IMR-90 (cell line): ENCODE measurements at regions not wholly inside any gene's neighbourhood (a gene's known extent, or its start where the extent isn't known, plus 50 kb on each side); places are given as distances from the start of the nearest gene placed in this dataset.

Source experiments
- ATAC-seq: fragments of 200-7000 bp; cut with Tn5 transposase; 2 replicates; pipeline ENCODE4 v1.9.1; 2020; ENCODE audit warnings: low read depth, mild to moderate bottlenecking, moderate library complexity
- BruUV-seq: library from RNA; stranded (reverse); fragments of 400-500 nt; replicated peaks from 2 replicates; lab custom pipeline; 2021; lab: Mats Ljungman, UMichigan
- CTCF ChIA-PET: fragments of 300-600 bp; formaldehyde crosslinking; extraction: SDS; loops from one replicate; lab custom pipeline; 2021; ENCODE audit warnings: antibody characterized with exemption; lab: Yijun Ruan, JAX
- POLR2A ChIA-PET: fragments of 300-600 bp; sonication (Branson Sonifier 250); formaldehyde crosslinking; loops from one replicate; lab custom pipeline; 2022; ENCODE audit warnings: antibody characterized with exemption; ENCODE audit not compliant: unreplicated experiment; lab: Charles Lee
- DNase-seq: peaks from one replicate; pipeline ENCODE4 v3.0.0; 2013
- H2AFZ ChIP-seq: replicated peaks from 2 replicates; pipeline ENCODE3; 2013; ENCODE audit warnings: low read length, mild to moderate bottlenecking; ENCODE audit not compliant: poor library complexity
- H2AK5ac ChIP-seq: 2 replicates; pipeline ENCODE4 v1.6.1; 2013; ENCODE audit warnings: low read depth, low read length, inconsistent platforms
- H2AK9ac ChIP-seq: replicated peaks from 2 replicates; pipeline ENCODE3; 2013; ENCODE audit warnings: mild to moderate bottlenecking, low read depth, low read length, moderate library complexity; ENCODE audit not compliant: poor library complexity
- H2BK120ac ChIP-seq: 2 replicates; pipeline ENCODE4 v1.6.1; 2013; ENCODE audit warnings: low read depth, low read length, inconsistent platforms
- H2BK15ac ChIP-seq: 3 replicates; pipeline ENCODE4 v1.6.1; 2013; ENCODE audit warnings: low read depth, low read length, inconsistent platforms
- H2BK20ac ChIP-seq: 2 replicates; pipeline ENCODE4 v1.6.1; 2013; ENCODE audit warnings: low read depth, mild to moderate bottlenecking, inconsistent platforms, low read length, moderate library complexity
- H2BK5ac ChIP-seq: 2 replicates; pipeline ENCODE4 v1.6.1; 2013; ENCODE audit warnings: mild to moderate bottlenecking, low read depth, low read length, inconsistent platforms; ENCODE audit not compliant: poor library complexity, severe bottlenecking
- H3K14ac ChIP-seq: replicated peaks from 2 replicates; pipeline ENCODE4 v1.6.1; 2013; ENCODE audit warnings: low read depth, low read length, inconsistent platforms
- H3K18ac ChIP-seq: 2 replicates; pipeline ENCODE4 v1.6.1; 2013; ENCODE audit warnings: low read depth, low read length, control low read depth
- H3K23ac ChIP-seq: 2 replicates; pipeline ENCODE4 v1.6.1; 2013; ENCODE audit warnings: low read depth, low read length, inconsistent platforms
- H3K27ac ChIP-seq: 2 replicates; pipeline ENCODE4 v1.5.1; 2013; ENCODE audit warnings: mild to moderate bottlenecking, control low read depth, low read length; ENCODE audit not compliant: insufficient read depth
- H3K27me3 ChIP-seq: 2 replicates; pipeline ENCODE4 v1.6.1; 2013; ENCODE audit warnings: low read length; ENCODE audit not compliant: control insufficient read depth, insufficient read depth
- H3K36me3 ChIP-seq: 2 replicates; pipeline ENCODE4 v1.6.1; 2013; ENCODE audit warnings: low read length, mixed read lengths; ENCODE audit not compliant: control insufficient read depth, insufficient read depth
- H3K4ac ChIP-seq: 2 replicates; pipeline ENCODE4 v1.6.1; 2013; ENCODE audit warnings: low read depth, low read length, inconsistent platforms
- H3K4me1 ChIP-seq: 2 replicates; pipeline ENCODE4 v1.6.1; 2013; ENCODE audit warnings: low read length, mixed read lengths; ENCODE audit not compliant: control insufficient read depth, insufficient read depth
- H3K4me2 ChIP-seq: 2 replicates; pipeline ENCODE4 v1.6.1; 2013; ENCODE audit warnings: low read depth, mild to moderate bottlenecking, control low read depth, low read length, moderate library complexity
- H3K4me3 ChIP-seq: 2 replicates; pipeline ENCODE4 v1.5.1; 2013; ENCODE audit warnings: low read depth, mild to moderate bottlenecking, control low read depth, low read length, moderate library complexity; ENCODE audit not compliant: insufficient read depth
- H3K56ac ChIP-seq: 2 replicates; pipeline ENCODE4 v1.6.1; 2013; ENCODE audit warnings: low read length, inconsistent platforms; ENCODE audit not compliant: insufficient read depth; ENCODE audit errors: extremely low read depth
- H3K79me1 ChIP-seq, 2 experiments: 2 replicates each; pipeline ENCODE4 v1.6.1; 2013; ENCODE audit warnings: low read length in 2 of 2, inconsistent platforms in 1 of 2, low read depth in 1 of 2
- H3K9ac ChIP-seq: 2 replicates; pipeline ENCODE4 v1.6.1; 2013; ENCODE audit warnings: low read depth, low read length, control low read depth
- H3K9me1 ChIP-seq: 2 replicates; pipeline ENCODE4 v1.6.1; 2013; ENCODE audit warnings: low read length, inconsistent platforms; ENCODE audit not compliant: insufficient read depth
- H3K9me3 ChIP-seq: 2 replicates; pipeline ENCODE4 v1.6.1; 2013; ENCODE audit warnings: low read length; ENCODE audit not compliant: control insufficient read depth, insufficient read depth
- H4K20me1 ChIP-seq: 2 replicates; pipeline ENCODE4 v1.6.1; 2013; ENCODE audit warnings: low read length, inconsistent platforms; ENCODE audit not compliant: insufficient read depth
- H4K5ac ChIP-seq: 2 replicates; pipeline ENCODE4 v1.6.1; 2013; ENCODE audit warnings: mild to moderate bottlenecking, low read depth, low read length, control low read depth
- H4K8ac ChIP-seq, 2 experiments: 2 replicates each; pipeline ENCODE4 v1.6.1; 2013; ENCODE audit warnings: low read depth in 2 of 2, low read length in 2 of 2, control low read depth in 1 of 2, inconsistent platforms in 1 of 2
- H4K91ac ChIP-seq: 2 replicates; pipeline ENCODE4 v1.6.1; 2013; ENCODE audit warnings: low read depth, low read length, inconsistent platforms; ENCODE audit not compliant: insufficient read depth
- BHLHE40 ChIP-seq: fragments of 150-350 bp; IDR thresholded peaks from 2 replicates; pipeline ENCODE4 v1.6.1; 2016; ENCODE audit warnings: mild to moderate bottlenecking, low read depth, low read length
- CEBPB ChIP-seq: IDR thresholded peaks from 2 replicates; pipeline ENCODE4 v1.6.1; 2012; ENCODE audit warnings: low read depth, low read length, improper control_type of control experiment
- CHD1 ChIP-seq: IDR thresholded peaks from 2 replicates; pipeline ENCODE4 v1.6.1; 2012; ENCODE audit warnings: low read depth, low read length, improper control_type of control experiment
- FOS ChIP-seq: fragments of 150-350 bp; IDR thresholded peaks from 2 replicates; pipeline ENCODE4 v1.6.1; 2016; ENCODE audit warnings: low read depth, low read length
- MAFK ChIP-seq: IDR thresholded peaks from 2 replicates; pipeline ENCODE4 v1.6.1; 2012; ENCODE audit warnings: low read depth, low read length, improper control_type of control experiment
- MXI1 ChIP-seq: IDR thresholded peaks from 2 replicates; pipeline ENCODE4 v1.6.1; 2012; ENCODE audit warnings: low read depth, mild to moderate bottlenecking, low read length, moderate library complexity, borderline replicate concordance
- NFE2L2 ChIP-seq: fragments of 150-350 bp; IDR thresholded peaks from 2 replicates; pipeline ENCODE4 v1.6.1; 2016; ENCODE audit warnings: low read depth, mild to moderate bottlenecking, low read length
- POLR2A ChIP-seq: IDR thresholded peaks from 2 replicates; pipeline ENCODE4 v1.6.1; 2012; ENCODE audit warnings: mild to moderate bottlenecking, low read depth, low read length
- RAD21 ChIP-seq: IDR thresholded peaks from 2 replicates; pipeline ENCODE4 v1.6.1; 2012; ENCODE audit warnings: low read length, improper control_type of control experiment
- RCOR1 ChIP-seq: IDR thresholded peaks from 2 replicates; pipeline ENCODE4 v1.6.1; 2012; ENCODE audit warnings: mild to moderate bottlenecking, low read length, improper control_type of control experiment; ENCODE audit not compliant: insufficient replicate concordance
- RFX5 ChIP-seq: IDR thresholded peaks from 2 replicates; pipeline ENCODE4 v1.8.0; 2012; ENCODE audit warnings: low read depth, mild to moderate bottlenecking, low read length, moderate library complexity
- SMC3 ChIP-seq: fragments of 150-350 bp; IDR thresholded peaks from 2 replicates; pipeline ENCODE4 v1.6.1; 2016; ENCODE audit warnings: low read depth, mild to moderate bottlenecking, antibody characterized with exemption, low read length, moderate library complexity
- WGBS, 2 experiments: methylation state at CpG; one replicate each; pipeline versions ENCODE4 v1.1.5 to v1.1.7; 2013; ENCODE audit warnings: missing lambda C conversion rate in 2 of 2; ENCODE audit not compliant: insufficient read length in 1 of 2; ENCODE audit errors: extremely low coverage in 2 of 2; 5-methylcytosine and 5-hydroxymethylcytosine counted together
- dilution Hi-C: fragments of 300-500 bp; cut with HindIII; formaldehyde crosslinking; loops from one replicate; pipeline ENCODE4 v1.14.3; 2018; ENCODE audit warnings: low sequenced_read_pairs; ENCODE audit not compliant: unreplicated experiment
- in situ Hi-C: fragments of 300-500 bp; cut with MboI; formaldehyde crosslinking; loops from 3 replicates; pipeline ENCODE4 v1.14.3; 2019; ENCODE audit warnings: low sequenced_read_pairs, inconsistent platforms, mixed read lengths
- intact Hi-C: fragments of 100-400 bp; cut with micrococcal nuclease; formaldehyde crosslinking; loops from 2 replicates; pipeline ENCODE4 v1.10.0; 2022
- TF ChIP-seq, protein P1 (sequence below): conservative IDR thresholded peaks from 2 replicates; pipeline ENCODE4 v1.5.1; 2012; ENCODE audit warnings: mild to moderate bottlenecking, low read depth, low read length, improper control_type of control experiment
- TF ChIP-seq, protein P2 (sequence below): fragments of 150-350 bp; IDR thresholded peaks from 2 replicates; pipeline ENCODE4 v1.6.1; 2017; ENCODE audit warnings: mild to moderate bottlenecking, antibody characterized with exemption, low read length, low read depth
- TF ChIP-seq, protein P3 (sequence below): fragments of 150-350 bp; IDR thresholded peaks from 2 replicates; pipeline ENCODE4 v1.6.1; 2016; ENCODE audit warnings: low read depth, mild to moderate bottlenecking, low read length, moderate library complexity, borderline replicate concordance

DNA sequence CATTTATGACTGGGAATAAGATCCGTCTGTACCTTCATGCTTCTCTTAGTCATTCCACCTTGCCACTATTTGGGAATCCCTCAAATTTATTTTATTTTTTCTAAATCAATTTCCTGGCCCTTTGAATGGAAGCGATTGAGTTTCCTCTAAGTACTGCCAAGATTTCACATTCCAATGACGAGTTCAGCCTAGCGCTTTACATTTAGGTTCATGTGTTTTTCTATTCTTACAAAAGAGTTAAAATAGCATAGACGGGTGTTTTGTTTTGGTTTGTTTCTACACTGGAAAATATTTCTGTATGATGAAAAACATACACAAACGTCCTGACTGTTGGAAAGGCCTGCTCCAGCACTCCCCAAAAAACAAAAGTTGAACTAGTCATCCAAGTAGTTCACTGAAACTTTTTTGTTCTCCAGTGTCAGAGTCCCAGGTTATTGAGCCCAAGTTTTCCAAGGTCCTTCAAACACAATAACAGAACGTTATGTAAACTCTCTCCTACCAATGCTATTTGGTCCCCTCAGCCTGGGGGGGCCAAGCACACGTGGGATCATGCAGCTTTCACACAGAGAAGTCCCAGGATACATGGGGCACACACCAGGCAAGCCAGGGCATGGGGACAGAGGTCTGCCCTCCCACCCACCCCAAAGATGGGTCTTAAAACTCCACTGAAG, 74.8 kb upstream of the FOXN3 start:
- H3K4me3 ChIP-seq: no peak overlapping the region
- ChIA-PET CTCF (interaction anchor here (0.6 kb wide), 1 partner anchor 297 kb away, joined by 4 read pairs; no protein-coding TSS in a partner anchor), POLR2A (no interaction called here)
- ATAC-seq (peak; percentile 19), DNase-seq (peak; percentile 78)
- no peaks in the 10 kb centered on the region for H3K9me3 ChIP-seq
- peak overlapping the region; percentile 22 for H3K14ac ChIP-seq
- H2BK120ac ChIP-seq: no peak overlapping the region
- no peaks in the 10 kb centered on the region; the same call in 1 of the 2 replicates for H3K36me3 ChIP-seq
- no peaks in the 10 kb centered on the region for H3K27me3 ChIP-seq
- no peak overlapping the region for H3K56ac ChIP-seq
- peaks cover 13% of the 10 kb centered on the region for H3K4me1 ChIP-seq
- WGBS, 2 experiments: 60% methylated on average over 1 of the region's 8 CpGs; no CpG with 5 or more reads in 1 of the 2 experiments
- in situ Hi-C loops: no loop called here
- H3K79me1 ChIP-seq: peaks cover 17 to 29% of the 10 kb centered on the region in 2 experiments
- H3K4ac ChIP-seq: peak overlapping the region; percentile 79; the same call in 1 of the 2 replicates
- H4K5ac ChIP-seq: peak overlapping the region; percentile 7
- dilution Hi-C loops: no loop called here
- H3K18ac ChIP-seq: peak overlapping the region; percentile 54
- peak overlapping the region; percentile 20; the same call in 1 of the 2 replicates for H2BK20ac ChIP-seq
- peaks cover 3% of the 10 kb centered on the region; the same call in 1 of the 2 replicates for H4K20me1 ChIP-seq
- H3K23ac ChIP-seq: no peak overlapping the region
- intact Hi-C loops: loop anchor here (5.0 to 10.0 kb wide), 3 partner anchors 65 to 447 kb away; no protein-coding TSS in a partner anchor
- H2BK5ac ChIP-seq: peak overlapping the region; percentile 7
- H2AK9ac ChIP-seq: no peak overlapping the region
- H4K8ac ChIP-seq: peak overlapping the region in 1 of 2 experiments; percentile 55; a peak in 2 of 4 replicates
- BruUV-seq: no TSS peak
- peak overlapping the region; percentile 25; the same call in 1 of the 2 replicates for H3K27ac ChIP-seq
- no peak overlapping the region; the same call in 2 of the 3 replicates for H2BK15ac ChIP-seq
- H3K9me1 ChIP-seq: no peaks in the 10 kb centered on the region
- H2AFZ ChIP-seq: no peak overlapping the region
- H2AK5ac ChIP-seq: no peak overlapping the region
- H3K9ac ChIP-seq: no peak overlapping the region
- H4K91ac ChIP-seq: peak overlapping the region; percentile 58; the same call in 1 of the 2 replicates
- H3K4me2 ChIP-seq: 0 out of 2 replicates have a peak overlapping the region, but pooled peaks have one; percentile 13
- TF ChIP-seq BHLHE40 (no peak), MAFK (no peak), SMC3 (no peak), MXI1 (no peak), RCOR1 (no peak), NFE2L2 (no peak), FOS (no peak), RAD21 (no peak), POLR2A (no peak), RFX5 (no peak), CHD1 (no peak), CEBPB (no peak)
- TF ChIP-seq, protein P1, sequence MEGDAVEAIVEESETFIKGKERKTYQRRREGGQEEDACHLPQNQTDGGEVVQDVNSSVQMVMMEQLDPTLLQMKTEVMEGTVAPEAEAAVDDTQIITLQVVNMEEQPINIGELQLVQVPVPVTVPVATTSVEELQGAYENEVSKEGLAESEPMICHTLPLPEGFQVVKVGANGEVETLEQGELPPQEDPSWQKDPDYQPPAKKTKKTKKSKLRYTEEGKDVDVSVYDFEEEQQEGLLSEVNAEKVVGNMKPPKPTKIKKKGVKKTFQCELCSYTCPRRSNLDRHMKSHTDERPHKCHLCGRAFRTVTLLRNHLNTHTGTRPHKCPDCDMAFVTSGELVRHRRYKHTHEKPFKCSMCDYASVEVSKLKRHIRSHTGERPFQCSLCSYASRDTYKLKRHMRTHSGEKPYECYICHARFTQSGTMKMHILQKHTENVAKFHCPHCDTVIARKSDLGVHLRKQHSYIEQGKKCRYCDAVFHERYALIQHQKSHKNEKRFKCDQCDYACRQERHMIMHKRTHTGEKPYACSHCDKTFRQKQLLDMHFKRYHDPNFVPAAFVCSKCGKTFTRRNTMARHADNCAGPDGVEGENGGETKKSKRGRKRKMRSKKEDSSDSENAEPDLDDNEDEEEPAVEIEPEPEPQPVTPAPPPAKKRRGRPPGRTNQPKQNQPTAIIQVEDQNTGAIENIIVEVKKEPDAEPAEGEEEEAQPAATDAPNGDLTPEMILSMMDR: no peak
- TF ChIP-seq, protein P2, sequence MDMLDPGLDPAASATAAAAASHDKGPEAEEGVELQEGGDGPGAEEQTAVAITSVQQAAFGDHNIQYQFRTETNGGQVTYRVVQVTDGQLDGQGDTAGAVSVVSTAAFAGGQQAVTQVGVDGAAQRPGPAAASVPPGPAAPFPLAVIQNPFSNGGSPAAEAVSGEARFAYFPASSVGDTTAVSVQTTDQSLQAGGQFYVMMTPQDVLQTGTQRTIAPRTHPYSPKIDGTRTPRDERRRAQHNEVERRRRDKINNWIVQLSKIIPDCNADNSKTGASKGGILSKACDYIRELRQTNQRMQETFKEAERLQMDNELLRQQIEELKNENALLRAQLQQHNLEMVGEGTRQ: no peak
- TF ChIP-seq, protein P3, sequence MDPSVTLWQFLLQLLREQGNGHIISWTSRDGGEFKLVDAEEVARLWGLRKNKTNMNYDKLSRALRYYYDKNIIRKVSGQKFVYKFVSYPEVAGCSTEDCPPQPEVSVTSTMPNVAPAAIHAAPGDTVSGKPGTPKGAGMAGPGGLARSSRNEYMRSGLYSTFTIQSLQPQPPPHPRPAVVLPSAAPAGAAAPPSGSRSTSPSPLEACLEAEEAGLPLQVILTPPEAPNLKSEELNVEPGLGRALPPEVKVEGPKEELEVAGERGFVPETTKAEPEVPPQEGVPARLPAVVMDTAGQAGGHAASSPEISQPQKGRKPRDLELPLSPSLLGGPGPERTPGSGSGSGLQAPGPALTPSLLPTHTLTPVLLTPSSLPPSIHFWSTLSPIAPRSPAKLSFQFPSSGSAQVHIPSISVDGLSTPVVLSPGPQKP: no peak
